A673 (cell line): ENCODE measurements at regions not wholly inside any gene's neighbourhood (a gene's known extent, or its start where the extent isn't known, plus 50 kb on each side); places are given as distances from the start of the nearest gene placed in this dataset.

ENCODE experiments used
- CTCF ChIP-seq: fragments of 300-800, 200-600 bp; sonication (generic); conservative IDR thresholded peaks from 2 replicates; pipeline ENCODE4 v1.5.1; 2017; ENCODE audit warnings: low read depth, mild to moderate bottlenecking, antibody characterized with exemption, low read length, moderate library complexity, mixed read lengths
- EZH2 ChIP-seq: fragments of 200-600 bp; sonication (generic); IDR thresholded peaks from 2 replicates; pipeline ENCODE4 v1.6.1; 2017; ENCODE audit warnings: borderline replicate concordance, low read depth, mild to moderate bottlenecking, mixed read lengths, antibody characterized with exemption, low read length; ENCODE audit not compliant: poor library complexity, severe bottlenecking

- TF ChIP-seq CTCF = no peak
- no peak for TF ChIP-seq EZH2
Observed at GRCh38 chr14:61631045-61631687, 64.1 kb upstream of the HIF1A start.
